NCI-H82 (cell line): ENCODE measurements at regions not wholly inside any gene's neighbourhood (a gene's known extent, or its start where the extent isn't known, plus 50 kb on each side); places are given as distances from the start of the nearest gene placed in this dataset.

Source experiments
- DNase-seq: peaks from one replicate; lab custom pipeline; 2025; lab: John Stamatoyannopoulos, UW

GRCh38 chr7:17521437-17521836, 223.0 kb downstream of the AHR start:
- DNase-seq, result no peak

- DNase-seq, result no peak
These were observed 225.6 kb downstream of the AHR start for GRCh38 chr7:17523813-17524739.

- no peak for DNase-seq
These were observed 226.3 kb downstream of the AHR start for GRCh38 chr7:17524746-17525145.

- no peak for DNase-seq
These were observed 228.2 kb downstream of the AHR start for GRCh38 chr7:17526621-17527020.

GRCh38 chr7:17528636-17529035, 230.2 kb downstream of the AHR start:
- DNase-seq, result no peak

GRCh38 chr7:17530244-17530643, 231.8 kb downstream of the AHR start:
- no peak for DNase-seq

- DNase-seq, result peak; percentile 11
These were observed 232.4 kb downstream of the AHR start for GRCh38 chr7:17530741-17531421.

- DNase-seq, result no peak
These were observed 234.5 kb downstream of the AHR start for GRCh38 chr7:17532861-17533404.

- DNase-seq, result peak; percentile 48
These were observed 235.9 kb downstream of the AHR start for GRCh38 chr7:17534348-17534747.

GRCh38 chr7:17535776-17536175, 237.3 kb downstream of the AHR start:
- DNase-seq, result no peak

- no peak for DNase-seq
These were observed 245.9 kb downstream of the AHR start for GRCh38 chr7:17544401-17544800.

GRCh38 chr7:17545348-17545747, 246.9 kb downstream of the AHR start:
- DNase-seq, result no peak

GRCh38 chr7:17546189-17546588, 247.7 kb downstream of the AHR start:
- DNase-seq, result no peak

- DNase-seq, result no peak
These were observed 248.1 kb downstream of the AHR start for GRCh38 chr7:17546592-17546991.

- DNase-seq, result peak; percentile 62
These were observed 249.7 kb downstream of the AHR start for GRCh38 chr7:17548014-17548653.

GRCh38 chr7:17549406-17549805, 251.0 kb downstream of the AHR start:
- DNase-seq, result no peak

GRCh38 chr7:17552373-17552772, 253.9 kb downstream of the AHR start:
- no peak for DNase-seq

- no peak for DNase-seq
These were observed 254.5 kb downstream of the AHR start for GRCh38 chr7:17552952-17553351.

- DNase-seq, result no peak
These were observed 256.0 kb downstream of the AHR start for GRCh38 chr7:17554341-17555015.

- no peak for DNase-seq
These were observed 257.9 kb downstream of the AHR start for GRCh38 chr7:17556247-17556956.

- DNase-seq, result no peak
These were observed 258.8 kb downstream of the AHR start for GRCh38 chr7:17557251-17557671.
